Prostate gland (tissue), 2 donors: ENCODE measurements at regions not wholly inside any gene's neighbourhood (a gene's known extent, or its start where the extent isn't known, plus 50 kb on each side); places are given as distances from the start of the nearest gene placed in this dataset.

Experiments
- POLR2A ChIP-seq: fragments of 450-650 bp; IDR thresholded peaks from one replicate; pipeline ENCODE4 v1.6.1; 2016; ENCODE audit warnings: antibody characterized with exemption, mild to moderate bottlenecking
- TF ChIP-seq, protein P1 (sequence below), 4 experiments: fragments of 200-600 bp in 2 of 4; fragments of 450-650 bp in 2 of 4; sonication (generic) in 2 of 4; IDR thresholded peaks; 1 replicate in 3 of 4; 2 replicates in 1 of 4; pipeline ENCODE4 v1.5.1; 2016 to 2019; ENCODE audit warnings: antibody characterized with exemption in 4 of 4, mild to moderate bottlenecking in 2 of 4, moderate library complexity in 2 of 4

DNA sequence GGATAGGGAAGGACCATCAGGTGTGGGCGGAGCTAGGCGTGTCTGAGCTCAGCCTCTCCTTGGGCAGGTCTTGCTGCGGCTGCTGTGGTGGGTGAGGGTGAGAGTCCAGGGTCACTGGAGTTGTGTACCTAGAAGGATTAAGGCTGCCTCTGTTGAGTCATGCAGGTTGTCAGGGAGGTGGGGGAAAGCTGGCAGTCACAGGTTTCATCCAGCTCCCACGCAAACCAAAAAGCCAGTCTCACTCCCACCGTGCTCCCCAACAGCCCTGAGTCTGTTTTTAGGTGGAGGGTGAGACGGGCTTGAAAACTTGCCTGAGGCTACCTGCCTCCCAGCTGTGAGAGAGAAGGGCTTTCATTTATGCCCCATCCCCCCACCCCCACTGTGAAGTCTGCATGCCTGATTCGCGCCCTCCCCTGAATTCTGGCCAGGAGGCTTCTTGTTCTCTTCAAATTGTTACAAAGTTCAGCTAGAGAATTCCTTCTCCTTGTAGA is 161.5 kb downstream of the MYLK4 start:
- TF ChIP-seq POLR2A: no peak
- TF ChIP-seq, protein P1, sequence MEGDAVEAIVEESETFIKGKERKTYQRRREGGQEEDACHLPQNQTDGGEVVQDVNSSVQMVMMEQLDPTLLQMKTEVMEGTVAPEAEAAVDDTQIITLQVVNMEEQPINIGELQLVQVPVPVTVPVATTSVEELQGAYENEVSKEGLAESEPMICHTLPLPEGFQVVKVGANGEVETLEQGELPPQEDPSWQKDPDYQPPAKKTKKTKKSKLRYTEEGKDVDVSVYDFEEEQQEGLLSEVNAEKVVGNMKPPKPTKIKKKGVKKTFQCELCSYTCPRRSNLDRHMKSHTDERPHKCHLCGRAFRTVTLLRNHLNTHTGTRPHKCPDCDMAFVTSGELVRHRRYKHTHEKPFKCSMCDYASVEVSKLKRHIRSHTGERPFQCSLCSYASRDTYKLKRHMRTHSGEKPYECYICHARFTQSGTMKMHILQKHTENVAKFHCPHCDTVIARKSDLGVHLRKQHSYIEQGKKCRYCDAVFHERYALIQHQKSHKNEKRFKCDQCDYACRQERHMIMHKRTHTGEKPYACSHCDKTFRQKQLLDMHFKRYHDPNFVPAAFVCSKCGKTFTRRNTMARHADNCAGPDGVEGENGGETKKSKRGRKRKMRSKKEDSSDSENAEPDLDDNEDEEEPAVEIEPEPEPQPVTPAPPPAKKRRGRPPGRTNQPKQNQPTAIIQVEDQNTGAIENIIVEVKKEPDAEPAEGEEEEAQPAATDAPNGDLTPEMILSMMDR (IDR thresholded peaks at IDR 0.05): no peak
